Thoracic aorta (tissue), 2 donors: ENCODE measurements at regions not wholly inside any gene's neighbourhood (a gene's known extent, or its start where the extent isn't known, plus 50 kb on each side); places are given as distances from the start of the nearest gene placed in this dataset.

Experiments
- ATAC-seq: fragments of 150-250 bp; one replicate; pipeline ENCODE4 v1.8.0; 2017; ENCODE audit warnings: low read depth; ENCODE audit not compliant: insufficient number of reproducible peaks, low FRiP score
- DNase-seq: peaks from one replicate; pipeline ENCODE4 v3.0.0-alpha.2; 2020; ENCODE audit warnings: low spot score
- H3K27ac ChIP-seq, 2 donors: fragments of 200-600 bp; sonication (generic); 1 replicate in 1 of 2; 2 replicates in 1 of 2; pipeline ENCODE4 v1.5.1; 2016; ENCODE audit warnings: mild to moderate bottlenecking in 2 of 2, moderate library complexity in 2 of 2
- H3K27me3 ChIP-seq: fragments of 200-600 bp; sonication (generic); replicated peaks from 2 replicates; pipeline ENCODE4 v1.6.0; 2016; ENCODE audit warnings: mild to moderate bottlenecking; ENCODE audit not compliant: insufficient read depth
- H3K36me3 ChIP-seq: fragments of 200-600 bp; sonication (generic); one replicate; pipeline ENCODE4 v1.5.1; 2016
- H3K4me1 ChIP-seq, 2 donors: fragments of 200-600 bp; sonication (generic); 1 replicate in 1 of 2; 2 replicates in 1 of 2; pipeline versions ENCODE4 v1.5.1 to v1.6.0; 2016; ENCODE audit warnings: low read depth in 2 of 2, mild to moderate bottlenecking in 1 of 2; ENCODE audit not compliant: control insufficient read depth in 1 of 2
- H3K4me3 ChIP-seq: fragments of 200-600 bp; sonication (generic); 2 replicates; pipeline ENCODE4 v1.5.1; 2016; ENCODE audit warnings: mild to moderate bottlenecking
- H3K9me3 ChIP-seq: fragments of 200-600 bp; sonication (generic); 2 replicates; pipeline ENCODE4 v1.5.1; 2016
- TF ChIP-seq, protein P1 (sequence below): fragments of 200-600 bp; sonication (generic); IDR thresholded peaks from one replicate; pipeline ENCODE4 v1.5.1; 2019; ENCODE audit warnings: antibody characterized with exemption

DNA sequence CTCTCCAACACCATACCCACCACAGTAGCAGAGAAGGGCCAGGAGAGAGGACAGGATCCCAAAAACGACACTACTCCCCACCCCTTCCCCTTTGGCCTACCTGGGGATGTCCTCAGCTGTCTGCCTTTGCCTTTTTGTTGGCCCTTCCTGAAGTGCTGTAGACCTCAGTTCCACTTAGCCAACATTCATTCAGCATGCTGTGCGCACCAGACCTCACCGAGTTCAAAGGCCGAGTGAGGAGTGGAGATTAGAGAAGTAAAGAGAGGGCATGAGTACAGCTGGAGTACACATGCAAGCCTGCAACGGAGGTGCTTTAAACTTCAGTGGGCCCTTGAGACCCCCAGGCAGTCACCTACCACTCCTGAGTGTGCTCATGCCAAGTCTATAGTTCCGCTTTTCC, 99.0 kb downstream of the TEX26 start:
- Histone ChIP-seq H3K27ac (no peak overlapping the region), H3K4me1 (peaks cover 0 to 6% of the 10 kb centered on the region in 2 donors), H3K4me3 (no peak overlapping the region), H3K36me3 (no peaks in the 10 kb centered on the region), H3K27me3 (no peaks in the 10 kb centered on the region), H3K9me3 (no peaks in the 10 kb centered on the region)
- DNase-seq = no peak
- TF ChIP-seq, protein P1, sequence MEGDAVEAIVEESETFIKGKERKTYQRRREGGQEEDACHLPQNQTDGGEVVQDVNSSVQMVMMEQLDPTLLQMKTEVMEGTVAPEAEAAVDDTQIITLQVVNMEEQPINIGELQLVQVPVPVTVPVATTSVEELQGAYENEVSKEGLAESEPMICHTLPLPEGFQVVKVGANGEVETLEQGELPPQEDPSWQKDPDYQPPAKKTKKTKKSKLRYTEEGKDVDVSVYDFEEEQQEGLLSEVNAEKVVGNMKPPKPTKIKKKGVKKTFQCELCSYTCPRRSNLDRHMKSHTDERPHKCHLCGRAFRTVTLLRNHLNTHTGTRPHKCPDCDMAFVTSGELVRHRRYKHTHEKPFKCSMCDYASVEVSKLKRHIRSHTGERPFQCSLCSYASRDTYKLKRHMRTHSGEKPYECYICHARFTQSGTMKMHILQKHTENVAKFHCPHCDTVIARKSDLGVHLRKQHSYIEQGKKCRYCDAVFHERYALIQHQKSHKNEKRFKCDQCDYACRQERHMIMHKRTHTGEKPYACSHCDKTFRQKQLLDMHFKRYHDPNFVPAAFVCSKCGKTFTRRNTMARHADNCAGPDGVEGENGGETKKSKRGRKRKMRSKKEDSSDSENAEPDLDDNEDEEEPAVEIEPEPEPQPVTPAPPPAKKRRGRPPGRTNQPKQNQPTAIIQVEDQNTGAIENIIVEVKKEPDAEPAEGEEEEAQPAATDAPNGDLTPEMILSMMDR = no peak
- no peak for ATAC-seq

DNA sequence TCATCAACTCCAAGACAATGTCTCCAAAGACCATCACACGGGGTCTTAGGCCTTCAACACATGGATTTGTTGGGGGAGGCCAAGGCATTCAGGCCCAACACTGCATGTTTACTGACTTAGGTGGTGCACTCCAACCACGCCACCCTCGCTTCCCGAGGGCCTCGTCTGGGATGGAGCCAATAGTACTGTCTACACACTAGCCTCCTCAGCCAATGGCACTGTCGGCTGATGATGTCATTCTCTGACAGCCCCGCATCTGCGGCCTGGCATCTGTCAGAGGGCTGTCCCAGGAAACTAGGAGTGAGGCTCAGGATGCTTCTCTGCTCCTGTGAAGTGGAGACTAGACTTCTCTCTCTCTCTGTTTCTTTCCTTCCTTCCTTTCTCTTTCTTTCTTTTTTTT, 96.6 kb downstream of the TEX26 start:
- DNase-seq (no peak), ATAC-seq (no peak)
- TF ChIP-seq, protein P1 = no peak
- Histone ChIP-seq H3K4me3 (no peak overlapping the region), H3K9me3 (no peaks in the 10 kb centered on the region), H3K27ac (no peak overlapping the region), H3K4me1 (no peaks in the 10 kb centered on the region), H3K36me3 (no peaks in the 10 kb centered on the region), H3K27me3 (no peaks in the 10 kb centered on the region)

DNA sequence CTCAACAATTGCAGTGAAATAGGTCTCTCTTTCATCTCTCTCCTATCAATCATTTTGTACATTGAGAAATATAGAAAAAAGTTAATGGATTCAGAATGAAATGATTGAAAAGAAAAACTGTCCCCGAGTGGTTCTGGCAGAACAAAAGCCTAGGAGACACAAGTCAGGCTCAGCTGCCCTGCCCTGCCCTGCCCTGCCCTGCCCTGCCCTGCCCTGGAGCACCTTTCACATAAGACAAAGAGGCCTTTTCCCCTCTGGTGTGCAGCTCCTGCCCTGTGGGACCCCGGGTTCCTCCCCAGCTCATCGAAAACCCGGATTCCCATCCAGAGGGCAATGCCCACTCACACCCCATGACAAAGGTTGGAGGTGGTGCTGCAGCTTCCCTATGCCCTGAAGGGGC, 94.7 kb downstream of the TEX26 start:
- H3K36me3 ChIP-seq = no peaks in the 10 kb centered on the region
- no peak for ATAC-seq
- TF ChIP-seq, protein P1 = no peak

More for the DNA sequence above, 94.7 kb downstream of the TEX26 start:
- no peaks in the 10 kb centered on the region for H3K9me3 ChIP-seq
- H3K4me3 ChIP-seq = no peak overlapping the region
- no peak overlapping the region for H3K27ac ChIP-seq
- no peak for DNase-seq
- no peaks in the 10 kb centered on the region for H3K27me3 ChIP-seq
- H3K4me1 ChIP-seq = no peaks in the 10 kb centered on the region
